ENCODE measurements at regions not wholly inside any gene's neighbourhood (a gene's known extent, or its start where the extent isn't known, plus 50 kb on each side); places are given as distances from the start of the nearest gene placed in this dataset.

GRCh38 chr1:238475712-238476111, 585.0 kb upstream of the ZP4 start:
- no peaks in the 10 kb centered on the region for H3K4me1 ChIP-seq
- no peak overlapping the region for H3K4me3 ChIP-seq
- TF ChIP-seq, protein P1, sequence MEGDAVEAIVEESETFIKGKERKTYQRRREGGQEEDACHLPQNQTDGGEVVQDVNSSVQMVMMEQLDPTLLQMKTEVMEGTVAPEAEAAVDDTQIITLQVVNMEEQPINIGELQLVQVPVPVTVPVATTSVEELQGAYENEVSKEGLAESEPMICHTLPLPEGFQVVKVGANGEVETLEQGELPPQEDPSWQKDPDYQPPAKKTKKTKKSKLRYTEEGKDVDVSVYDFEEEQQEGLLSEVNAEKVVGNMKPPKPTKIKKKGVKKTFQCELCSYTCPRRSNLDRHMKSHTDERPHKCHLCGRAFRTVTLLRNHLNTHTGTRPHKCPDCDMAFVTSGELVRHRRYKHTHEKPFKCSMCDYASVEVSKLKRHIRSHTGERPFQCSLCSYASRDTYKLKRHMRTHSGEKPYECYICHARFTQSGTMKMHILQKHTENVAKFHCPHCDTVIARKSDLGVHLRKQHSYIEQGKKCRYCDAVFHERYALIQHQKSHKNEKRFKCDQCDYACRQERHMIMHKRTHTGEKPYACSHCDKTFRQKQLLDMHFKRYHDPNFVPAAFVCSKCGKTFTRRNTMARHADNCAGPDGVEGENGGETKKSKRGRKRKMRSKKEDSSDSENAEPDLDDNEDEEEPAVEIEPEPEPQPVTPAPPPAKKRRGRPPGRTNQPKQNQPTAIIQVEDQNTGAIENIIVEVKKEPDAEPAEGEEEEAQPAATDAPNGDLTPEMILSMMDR (IDR thresholded peaks at IDR 0.05) = no peak
- TF ChIP-seq POLR2A (IDR thresholded peaks at IDR 0.05) = no peak
- no peaks in the 10 kb centered on the region for H3K36me3 ChIP-seq
- DNase-seq = no peak
- no peaks in the 10 kb centered on the region for H3K9me3 ChIP-seq
- H3K27me3 ChIP-seq = no peaks in the 10 kb centered on the region
- no peak overlapping the region for H3K27ac ChIP-seq

GRCh38 chr1:238474263-238474662, 583.5 kb upstream of the ZP4 start:
- TF ChIP-seq POLR2A (IDR thresholded peaks at IDR 0.05) = no peak
- TF ChIP-seq, protein P1 (IDR thresholded peaks at IDR 0.05) = no peak
- DNase-seq = no peak

GRCh38 chr1:238469146-238469631, 578.5 kb upstream of the ZP4 start:
- Histone ChIP-seq H3K27me3 (no peaks in the 10 kb centered on the region), H3K27ac (no peak overlapping the region), H3K4me1 (no peaks in the 10 kb centered on the region), H3K36me3 (no peaks in the 10 kb centered on the region), H3K4me3 (no peak overlapping the region), H3K9me3 (no peaks in the 10 kb centered on the region)
- no peak for DNase-seq
- TF ChIP-seq POLR2A (IDR thresholded peaks at IDR 0.05) = no peak

More at GRCh38 chr1:238474263-238474662, 583.5 kb upstream of the ZP4 start:
- H3K36me3 ChIP-seq = no peaks in the 10 kb centered on the region
- no peaks in the 10 kb centered on the region for H3K27me3 ChIP-seq
- no peaks in the 10 kb centered on the region for H3K4me1 ChIP-seq
- H3K9me3 ChIP-seq = no peaks in the 10 kb centered on the region
- H3K4me3 ChIP-seq = no peak overlapping the region
- no peak overlapping the region for H3K27ac ChIP-seq

DNA sequence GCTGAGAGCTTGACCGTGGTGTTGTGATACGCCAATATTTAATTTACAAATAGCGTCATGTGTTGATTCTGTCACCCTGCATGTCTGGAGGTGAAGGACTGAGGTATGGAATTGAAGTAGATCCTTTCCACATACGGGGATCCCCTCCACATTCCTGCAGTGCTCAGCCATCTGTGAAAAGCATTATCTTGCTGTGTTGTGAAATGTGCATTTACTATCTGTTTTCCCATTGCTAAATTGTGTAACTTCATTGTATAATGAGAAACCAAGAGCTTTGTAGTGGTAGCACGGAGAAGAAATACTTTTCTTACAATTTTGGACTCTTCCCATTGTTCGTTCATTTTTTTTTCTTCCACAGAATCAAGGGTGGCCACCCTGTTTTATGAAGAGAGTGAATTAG, 577.3 kb upstream of the ZP4 start:
- TF ChIP-seq, protein P1 (IDR thresholded peaks at IDR 0.05) = no peak
- TF ChIP-seq POLR2A (IDR thresholded peaks at IDR 0.05) = no peak
- Histone ChIP-seq H3K36me3 (no peaks in the 10 kb centered on the region), H3K9me3 (no peaks in the 10 kb centered on the region), H3K4me3 (no peak overlapping the region), H3K27me3 (no peaks in the 10 kb centered on the region), H3K4me1 (no peaks in the 10 kb centered on the region), H3K27ac (no peak overlapping the region)
- no peak for DNase-seq

DNA sequence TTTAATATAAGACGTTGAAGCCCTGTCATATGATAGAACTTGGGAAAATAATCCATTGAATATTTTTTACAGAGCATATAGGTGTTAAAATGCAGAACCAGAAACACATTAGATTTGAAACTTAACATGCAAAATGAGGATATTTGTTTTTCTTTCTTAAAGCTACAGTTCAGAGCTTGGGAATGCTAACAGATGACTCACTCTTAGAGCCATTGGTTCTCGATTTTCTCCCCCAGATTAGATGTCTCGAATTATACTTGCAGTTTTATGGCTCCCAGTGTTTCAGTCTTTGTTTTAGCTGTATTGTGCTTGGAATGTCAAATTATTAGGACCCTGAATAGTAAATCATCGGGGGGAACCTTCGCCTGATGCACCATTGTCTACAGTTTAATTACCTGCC, 575.7 kb upstream of the ZP4 start:
- Histone ChIP-seq H3K36me3 (no peaks in the 10 kb centered on the region), H3K4me1 (no peaks in the 10 kb centered on the region), H3K4me3 (no peak overlapping the region), H3K27ac (no peak overlapping the region), H3K27me3 (no peaks in the 10 kb centered on the region), H3K9me3 (no peaks in the 10 kb centered on the region)
- no peak for TF ChIP-seq POLR2A (IDR thresholded peaks at IDR 0.05)
- no peak for DNase-seq

DNA sequence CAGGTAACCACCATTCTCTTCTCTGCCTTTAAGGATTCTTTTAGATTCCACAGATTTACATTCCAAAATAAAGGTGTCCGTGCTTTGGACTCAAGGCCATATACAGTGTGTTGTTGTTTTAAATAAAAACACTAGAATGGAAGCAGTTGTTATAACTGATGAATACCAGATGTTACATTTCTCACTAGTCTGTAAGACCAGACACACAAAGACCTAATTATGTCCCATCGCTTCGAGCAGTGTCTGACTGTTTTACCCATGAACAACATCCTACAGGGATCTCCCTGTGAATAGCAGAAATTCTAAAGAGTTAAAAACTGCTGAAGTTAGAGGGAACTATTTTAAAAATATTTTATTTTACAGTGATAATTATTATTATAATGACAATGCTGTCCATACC, 574.7 kb upstream of the ZP4 start:
- Histone ChIP-seq H3K4me3 (no peak overlapping the region), H3K27me3 (no peaks in the 10 kb centered on the region), H3K27ac (no peak overlapping the region), H3K9me3 (no peaks in the 10 kb centered on the region), H3K4me1 (no peaks in the 10 kb centered on the region), H3K36me3 (no peaks in the 10 kb centered on the region)
- DNase-seq = no peak
- TF ChIP-seq POLR2A (IDR thresholded peaks at IDR 0.05) = no peak
- TF ChIP-seq, protein P1 (IDR thresholded peaks at IDR 0.05) = no peak

GRCh38 chr1:238458899-238459298, 568.2 kb upstream of the ZP4 start:
- Histone ChIP-seq H3K4me3 (no peak overlapping the region), H3K9me3 (no peaks in the 10 kb centered on the region), H3K36me3 (no peaks in the 10 kb centered on the region), H3K4me1 (no peaks in the 10 kb centered on the region), H3K27ac (no peak overlapping the region), H3K27me3 (no peaks in the 10 kb centered on the region)
- DNase-seq = no peak
- TF ChIP-seq, protein P1 (IDR thresholded peaks at IDR 0.05) = no peak
- TF ChIP-seq POLR2A (IDR thresholded peaks at IDR 0.05) = no peak
